ENCODE measurements at regions not wholly inside any gene's neighbourhood (a gene's known extent, or its start where the extent isn't known, plus 50 kb on each side); places are given as distances from the start of the nearest gene placed in this dataset.

DNA sequence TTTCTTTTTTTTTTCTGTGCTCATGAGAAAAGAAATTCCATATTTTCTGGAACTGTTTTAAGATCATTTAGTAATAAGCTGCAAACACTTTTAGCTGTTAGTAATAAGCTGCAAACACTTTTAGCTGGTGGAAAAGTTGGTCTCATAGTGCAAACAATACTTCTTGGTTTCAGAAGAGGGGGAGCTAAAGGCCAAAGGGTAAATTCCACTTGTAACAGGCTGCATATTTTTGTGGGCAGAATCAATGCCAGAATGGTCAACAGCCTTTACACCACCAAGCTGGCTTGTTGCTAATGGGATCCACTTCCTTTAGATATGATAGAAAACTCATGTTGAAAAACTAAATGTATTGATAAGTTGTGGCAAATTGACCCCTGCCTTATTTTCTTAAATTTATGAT is 356.8 kb downstream of the NR4A2 start:
- H3K9ac ChIP-seq (ENCODE audit: low read depth, low read length): no peak overlapping the region
- H4K20me1 ChIP-seq (ENCODE audit: insufficient read depth, low read length): no peaks in the 10 kb centered on the region
- no TSS peak for BruUV-seq (replicated peaks)
- H3K4me3 ChIP-seq (ENCODE audit: insufficient read depth, low read depth, low read length): no peak overlapping the region
- no peaks in the 10 kb centered on the region for H3K36me3 ChIP-seq (ENCODE audit: control insufficient read depth, insufficient read depth, low read length)
- no peaks in the 10 kb centered on the region for H3K27me3 ChIP-seq (ENCODE audit: control insufficient read depth, insufficient read depth, low read length)
- H4K8ac ChIP-seq (ENCODE audit: low read depth in 2 of 2, low read length in 2 of 2): no peak overlapping the region
- in situ Hi-C loops (cut with MboI; ENCODE audit: low sequenced_read_pairs) (no loop called here), dilution Hi-C loops (cut with HindIII; ENCODE audit: low sequenced_read_pairs, unreplicated experiment) (no loop called here), intact Hi-C loops (cut with micrococcal nuclease) (no loop called here)
- no peak overlapping the region for H3K4me2 ChIP-seq (ENCODE audit: low read depth, low read length)
- H3K56ac ChIP-seq (ENCODE audit: extremely low read depth, insufficient read depth, low read length): no peak overlapping the region
- H4K91ac ChIP-seq (ENCODE audit: insufficient read depth, low read depth, low read length): no peak overlapping the region
- no peak overlapping the region for H2AK9ac ChIP-seq (replicated peaks; ENCODE audit: low read depth, low read length, poor library complexity)
- ATAC-seq (ENCODE audit: low read depth) (no peak), DNase-seq (no peak)
- no peak overlapping the region for H3K14ac ChIP-seq (replicated peaks; ENCODE audit: low read depth, low read length)
- no peak overlapping the region for H2BK15ac ChIP-seq (ENCODE audit: low read depth, low read length)
- H2BK120ac ChIP-seq (ENCODE audit: low read depth, low read length): no peak overlapping the region
- no peak overlapping the region for H3K18ac ChIP-seq (ENCODE audit: low read depth, low read length)
- H3K9me3 ChIP-seq (ENCODE audit: control insufficient read depth, insufficient read depth, low read length): peaks cover 10% of the 10 kb centered on the region
- no peaks in the 10 kb centered on the region for H3K9me1 ChIP-seq (ENCODE audit: insufficient read depth, low read length)
- TF ChIP-seq POLR2A (IDR thresholded peaks at IDR 0.05; ENCODE audit: low read depth, low read length) (no peak), MXI1 (IDR thresholded peaks at IDR 0.05; ENCODE audit: borderline replicate concordance, low read depth, low read length) (no peak)
- H2AFZ ChIP-seq (replicated peaks; ENCODE audit: low read length, poor library complexity): no peak overlapping the region
- CTCF ChIA-PET: no interaction called here
- no peaks in the 10 kb centered on the region for H3K79me1 ChIP-seq (ENCODE audit: low read depth in 1 of 2, low read length in 2 of 2)
- no peak overlapping the region for H3K23ac ChIP-seq (ENCODE audit: low read depth, low read length)
- H3K4ac ChIP-seq (ENCODE audit: low read depth, low read length): no peak overlapping the region
- no peak overlapping the region for H2BK5ac ChIP-seq (ENCODE audit: low read depth, low read length, poor library complexity, severe bottlenecking)
- POLR2A ChIA-PET (ENCODE audit: unreplicated experiment): no interaction called here
- no peak overlapping the region for H3K27ac ChIP-seq (ENCODE audit: insufficient read depth, low read length)
- no peak overlapping the region for H4K5ac ChIP-seq (ENCODE audit: low read depth, low read length)
- H2AK5ac ChIP-seq (ENCODE audit: low read depth, low read length): no peak overlapping the region
- H2BK20ac ChIP-seq (ENCODE audit: low read depth, low read length): no peak overlapping the region
- no peaks in the 10 kb centered on the region for H3K4me1 ChIP-seq (ENCODE audit: control insufficient read depth, insufficient read depth, low read length)

Data from IMR-90 (cell line).